ENCODE measurements at regions not wholly inside any gene's neighbourhood (a gene's known extent, or its start where the extent isn't known, plus 50 kb on each side); places are given as distances from the start of the nearest gene placed in this dataset.

GRCh38 chr6:43879722-43880121 is 109.7 kb downstream of the VEGFA start:
- DNase-seq: no peak

DNA sequence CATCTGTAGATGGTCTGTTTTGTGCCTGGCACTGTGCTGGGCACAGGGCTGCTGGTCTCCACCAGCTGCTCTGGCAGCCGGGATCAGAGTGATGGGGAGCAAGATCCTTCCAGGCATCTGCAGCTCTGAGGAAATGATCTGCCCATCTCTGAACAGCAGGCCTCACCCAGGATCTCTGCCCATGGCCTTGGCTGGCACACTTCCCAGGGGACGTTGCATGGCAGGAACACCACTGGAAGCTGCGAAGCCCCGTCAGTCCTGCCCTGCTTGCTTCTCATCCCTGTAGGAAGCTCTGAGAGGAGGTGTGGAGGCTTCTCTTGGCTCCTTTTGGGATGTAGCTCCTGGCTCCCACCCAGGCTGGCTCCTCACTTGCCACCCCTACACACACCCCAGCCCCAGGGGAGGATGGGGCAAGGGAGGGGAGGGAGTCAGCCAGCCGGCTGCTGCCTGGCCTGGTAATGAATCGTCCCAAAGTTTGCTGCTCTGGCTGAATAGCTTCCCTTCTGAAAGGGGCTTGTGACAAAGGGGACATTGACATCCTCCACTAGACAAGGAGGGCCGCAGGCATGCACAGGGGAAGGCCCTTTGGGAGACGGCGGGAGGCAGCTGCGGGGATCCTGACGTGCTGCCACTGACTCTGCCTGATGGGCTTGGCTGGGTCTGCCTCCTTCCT is 108.9 kb downstream of the VEGFA start:
- no peak for DNase-seq

DNA sequence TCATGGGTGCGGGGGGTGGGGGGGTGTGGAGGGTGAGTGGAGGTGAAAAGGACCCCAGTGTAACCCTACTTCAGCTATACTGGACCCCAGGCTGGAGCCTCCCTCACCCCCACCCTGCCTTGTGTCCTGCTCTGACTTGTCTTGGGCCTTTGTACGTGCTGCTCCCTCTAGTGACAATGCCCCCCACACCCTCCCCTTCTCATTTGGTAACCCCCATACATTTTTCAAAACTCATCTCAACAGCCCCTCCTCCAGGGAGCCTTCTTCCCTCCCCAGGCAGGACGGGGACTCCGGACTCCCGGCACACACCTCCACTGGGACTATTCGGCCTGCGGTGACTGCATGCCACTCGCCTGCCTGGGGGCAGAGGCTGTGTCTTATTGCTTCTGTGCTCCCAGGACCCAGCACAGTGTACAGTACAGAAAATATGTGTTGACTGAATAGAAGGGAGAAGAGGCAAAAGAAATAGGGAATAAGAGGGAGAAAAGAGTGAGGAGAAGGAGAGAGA is 108.2 kb downstream of the VEGFA start:
- no peak for DNase-seq

DNA sequence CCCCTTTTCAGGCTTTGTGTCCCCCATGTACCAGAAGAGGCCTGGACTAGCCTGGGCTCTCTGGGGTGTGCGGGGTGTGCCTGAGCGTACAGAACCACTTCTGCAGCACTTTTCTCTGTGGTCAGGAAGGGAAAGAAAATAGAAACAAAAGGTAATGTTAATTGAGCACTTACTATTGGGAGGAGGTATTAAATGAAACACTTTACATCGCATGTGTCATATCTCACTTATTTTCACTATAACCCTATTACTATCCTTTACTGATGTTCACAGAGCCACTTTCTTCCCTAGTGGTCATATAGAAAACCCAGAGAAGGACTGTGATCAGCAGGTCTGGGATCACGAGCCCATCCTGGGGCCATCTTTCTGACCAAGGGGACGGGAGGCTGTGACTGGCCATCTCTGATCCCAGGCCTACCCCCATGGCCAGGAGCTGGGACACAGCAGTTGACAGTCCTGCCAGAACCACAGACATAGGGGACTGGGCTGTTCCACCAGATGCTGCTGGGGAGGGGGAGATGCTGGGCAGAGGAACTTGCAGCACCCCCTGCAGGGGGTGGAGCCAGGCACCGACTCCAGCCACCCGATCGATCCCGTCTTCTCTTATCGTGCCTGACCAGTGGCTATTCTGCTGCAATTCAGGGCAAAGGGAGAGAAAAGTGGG is 107.6 kb downstream of the VEGFA start:
- no peak for DNase-seq

- DNase-seq: no peak
These were observed 107.0 kb downstream of the VEGFA start for GRCh38 chr6:43877036-43877435.

DNA sequence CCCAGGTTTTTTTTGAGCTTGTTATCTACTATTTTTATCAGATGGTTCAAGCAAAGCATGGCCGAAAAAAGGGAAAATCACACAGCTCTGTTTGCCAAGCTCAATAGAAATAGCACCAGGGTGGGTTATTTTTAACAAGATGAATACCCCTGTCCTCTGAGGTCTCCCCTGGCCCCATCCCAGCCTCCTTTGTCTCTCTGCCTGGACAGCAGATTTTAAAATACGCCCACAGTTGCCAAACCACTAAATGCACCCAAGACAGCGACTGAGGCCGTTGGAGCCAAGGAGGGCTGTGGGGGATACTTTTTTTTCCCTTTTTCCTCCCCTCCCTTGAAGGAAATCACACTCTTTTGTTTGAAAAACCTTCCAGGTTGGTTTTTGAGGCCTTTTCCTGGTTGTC is 106.6 kb downstream of the VEGFA start:
- no peak for DNase-seq

GRCh38 chr6:43875849-43876572 is 106.0 kb downstream of the VEGFA start:
- no peak for DNase-seq

GRCh38 chr6:43874814-43875590 is 105.0 kb downstream of the VEGFA start:
- no peak for DNase-seq

- no peak for DNase-seq
These were observed 104.0 kb downstream of the VEGFA start for GRCh38 chr6:43873806-43874714.

DNA sequence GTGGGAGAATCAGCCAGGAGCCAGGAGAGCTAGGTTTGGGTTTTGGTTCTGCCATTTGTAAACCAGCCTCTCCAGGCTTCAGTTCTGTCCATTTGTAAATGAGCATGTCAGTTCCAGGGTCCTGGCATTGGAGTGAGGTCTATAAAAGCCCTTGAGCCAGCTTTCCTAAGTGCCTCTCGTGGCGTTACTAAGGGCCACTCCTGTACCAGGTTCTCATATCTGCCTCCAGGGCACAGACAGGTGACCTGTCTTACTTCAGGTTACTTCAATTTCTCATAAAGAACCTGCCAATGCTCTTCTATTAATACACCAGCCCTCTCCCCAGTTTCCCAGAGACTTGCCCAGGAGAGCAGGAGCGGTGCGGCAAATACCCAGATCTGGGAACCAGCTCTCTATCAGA is 101.9 kb downstream of the VEGFA start:
- no peak for DNase-seq

GRCh38 chr6:43871284-43871683 is 101.3 kb downstream of the VEGFA start:
- DNase-seq: no peak

DNA sequence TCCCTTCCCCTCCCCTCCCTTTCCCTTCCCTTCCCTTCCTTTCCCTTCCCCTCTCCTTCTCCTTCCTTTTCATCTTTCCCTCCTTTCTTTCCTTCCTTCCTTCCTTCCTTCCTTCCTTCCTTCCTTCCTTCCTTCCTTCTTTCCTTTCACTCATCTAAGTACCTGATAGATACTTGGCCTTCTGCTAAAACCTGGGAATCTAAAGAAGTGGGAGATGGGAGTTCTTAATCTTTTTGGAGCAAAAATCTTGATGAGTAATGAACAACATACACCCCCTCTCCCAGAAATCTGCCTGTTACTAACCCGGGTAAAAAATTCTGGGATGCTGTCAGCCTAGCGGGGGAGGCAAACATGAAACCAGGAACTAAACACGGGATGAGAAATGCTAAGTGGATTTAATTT is 100.7 kb downstream of the VEGFA start:
- DNase-seq: no peak

DNA sequence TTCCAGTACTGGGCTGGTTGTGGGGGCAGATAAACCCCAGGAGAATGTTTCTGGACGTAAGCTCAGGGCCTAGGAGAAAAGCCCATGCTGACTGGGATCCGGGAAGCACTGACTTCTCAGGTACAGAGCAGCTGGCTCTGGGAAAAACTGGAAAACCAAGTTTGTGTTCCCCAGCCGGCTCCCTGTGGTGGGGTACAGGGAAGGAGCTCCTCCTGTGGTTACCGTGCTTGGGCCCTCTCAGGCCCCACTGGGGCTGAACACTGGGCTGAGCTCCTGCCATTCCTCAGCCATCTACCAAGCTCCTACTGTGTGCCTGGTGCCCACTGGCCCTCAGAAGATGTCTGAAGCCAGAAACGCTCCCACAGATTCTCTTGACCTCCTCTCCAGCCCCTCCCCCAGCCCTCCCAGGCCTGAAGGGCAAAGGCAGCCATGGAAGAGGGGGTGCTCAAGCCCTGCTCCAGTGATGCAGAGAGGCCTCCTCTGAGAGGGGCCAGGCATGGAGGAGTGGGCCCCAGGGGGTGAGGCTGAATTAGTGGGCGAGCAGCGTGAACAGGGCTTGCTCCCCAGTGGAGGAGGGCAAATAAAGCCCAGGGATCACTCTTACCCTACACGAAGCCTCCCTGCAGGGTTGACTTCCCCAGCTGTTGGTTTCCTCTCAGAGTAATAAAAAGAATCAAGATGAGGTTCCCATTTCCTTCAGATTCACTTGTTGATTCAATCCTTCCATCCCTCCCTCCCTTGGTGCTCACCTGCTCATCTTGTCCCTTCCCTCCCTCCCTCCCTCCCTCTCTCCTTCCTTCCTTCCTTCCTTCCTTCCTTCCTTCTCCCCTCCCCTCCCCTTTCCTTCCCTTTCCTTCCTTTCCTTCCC is 100.0 kb downstream of the VEGFA start:
- no peak for DNase-seq

DNA sequence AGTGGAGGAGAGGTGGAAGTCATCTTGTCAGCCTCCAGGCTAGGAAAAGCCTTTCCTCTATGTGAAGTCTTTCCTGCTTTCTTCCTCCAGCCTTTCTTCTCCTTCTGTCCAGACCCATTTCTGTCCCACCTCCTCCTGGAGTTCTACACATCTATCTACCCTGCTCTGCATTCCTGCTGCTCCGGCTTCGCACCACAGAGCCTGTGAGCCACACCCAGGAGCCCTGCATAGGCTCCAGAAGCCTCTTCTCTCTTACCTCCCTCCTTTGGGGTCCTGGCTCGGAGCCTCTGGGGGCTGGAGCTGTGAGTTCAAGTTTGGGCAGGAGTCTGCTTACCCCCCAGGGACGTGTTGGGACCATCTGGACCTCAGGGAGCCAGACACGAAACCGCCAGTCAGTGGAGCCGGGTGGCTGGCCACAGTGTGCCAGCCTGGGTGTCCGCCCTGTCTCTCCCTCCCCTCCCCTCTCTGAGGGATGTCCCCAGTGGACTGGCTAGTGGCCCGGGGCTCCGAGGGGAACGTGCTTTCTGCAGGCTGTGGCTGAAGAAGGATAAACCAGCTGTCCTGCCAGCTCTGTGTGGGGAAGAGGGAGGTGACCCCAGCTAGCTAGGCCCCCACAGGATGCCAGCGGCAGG is 99.2 kb downstream of the VEGFA start:
- no peak for DNase-seq

DNA sequence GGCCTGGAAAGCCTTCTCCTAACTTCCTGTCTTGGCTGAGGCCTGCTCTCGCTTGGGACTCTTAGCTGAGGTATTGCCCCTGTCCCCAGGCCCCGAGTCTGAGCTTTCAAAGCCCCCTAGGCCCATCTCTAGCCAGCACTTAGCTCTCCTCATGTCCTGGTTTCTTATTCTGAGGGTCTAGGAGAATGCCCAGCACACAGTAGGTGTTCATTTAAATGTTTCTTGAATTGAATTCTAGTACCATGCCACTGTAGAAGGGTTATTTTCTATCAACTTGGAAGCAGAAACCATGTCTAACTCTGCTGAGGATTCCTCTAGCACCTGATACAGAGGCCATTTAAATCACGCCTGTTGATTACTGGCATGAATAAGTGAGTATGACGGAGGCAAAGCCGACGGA is 98.5 kb downstream of the VEGFA start:
- no peak for DNase-seq

DNA sequence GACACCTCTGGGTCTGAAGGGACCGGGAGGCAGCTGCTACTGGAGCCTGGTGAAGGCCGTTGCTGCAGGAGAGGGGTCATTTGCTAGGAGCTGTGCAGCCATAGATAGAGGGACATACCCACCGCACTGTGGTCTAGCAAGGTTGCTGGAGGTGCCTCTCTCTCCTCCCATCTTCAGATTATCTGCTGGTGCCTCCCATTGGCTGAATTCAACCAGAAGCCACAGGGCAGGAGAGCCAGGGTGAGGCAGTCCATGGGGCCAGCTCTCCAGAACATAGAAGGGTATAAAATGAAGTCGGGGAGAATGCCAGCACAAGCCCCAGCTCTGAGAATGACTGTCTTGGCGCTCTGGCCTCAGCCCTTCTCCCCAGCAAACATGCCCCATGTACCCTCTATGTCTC is 98.0 kb downstream of the VEGFA start:
- no peak for DNase-seq

- DNase-seq: no peak
These were observed 97.2 kb downstream of the VEGFA start for GRCh38 chr6:43867246-43867645.

DNA sequence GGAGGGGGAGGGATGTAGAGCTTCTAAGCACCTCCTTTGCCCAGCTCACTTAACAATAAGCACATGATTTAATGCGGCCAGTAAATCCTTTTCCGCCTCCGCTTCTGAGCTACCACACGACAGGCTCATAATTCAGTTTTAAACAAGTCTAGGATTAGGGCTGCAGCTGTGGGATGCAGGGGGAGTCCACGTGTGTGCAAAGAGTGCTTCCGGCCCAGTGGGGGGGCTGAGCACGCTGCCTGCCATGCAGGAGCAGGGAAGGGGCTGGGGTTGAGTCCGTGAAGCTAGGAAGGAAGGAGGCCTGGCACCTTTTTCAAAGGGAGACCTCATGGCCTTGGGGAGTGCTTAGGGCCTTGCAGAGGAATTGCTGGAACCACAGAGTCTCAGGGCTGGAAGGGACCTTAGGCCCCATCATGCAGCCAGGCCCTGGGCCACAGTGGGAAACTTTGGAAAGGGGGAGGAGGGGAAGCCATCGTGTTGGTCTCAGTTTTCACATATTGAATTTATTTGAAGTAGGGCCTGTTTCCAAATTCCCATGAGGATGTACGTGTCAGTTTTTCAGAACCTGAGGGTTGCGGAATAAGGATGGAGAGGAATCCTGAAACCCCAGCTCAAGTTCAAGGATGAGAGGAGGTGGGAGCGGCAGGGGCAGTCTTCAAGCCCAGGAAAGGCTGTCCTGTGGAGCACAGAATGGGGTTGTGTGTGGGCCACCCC is 96.1 kb downstream of the VEGFA start:
- no peak for DNase-seq

- no peak for DNase-seq
These were observed 95.1 kb downstream of the VEGFA start for GRCh38 chr6:43865086-43865485.

DNA sequence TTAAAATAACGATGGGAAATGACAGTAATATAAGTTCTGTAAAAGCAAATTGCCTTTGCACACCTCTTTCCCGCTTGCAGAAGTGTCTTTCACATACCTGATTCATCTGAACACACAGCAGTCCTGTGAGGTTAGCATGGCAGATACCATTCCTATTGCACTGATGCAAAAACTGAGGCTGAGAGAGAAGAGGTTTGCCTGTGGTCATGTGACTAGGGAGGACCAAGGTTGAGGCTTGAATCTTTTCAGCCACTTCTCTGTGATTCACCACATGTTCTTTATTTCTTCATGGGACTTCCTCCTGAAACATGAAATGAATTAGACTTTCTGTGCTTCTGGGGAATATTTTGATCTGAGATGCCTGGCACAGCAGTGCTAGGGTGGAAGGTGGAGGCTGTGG is 92.9 kb downstream of the VEGFA start:
- DNase-seq: no peak

All from RPMI8226 (cell line).